ENCODE measurements at regions not wholly inside any gene's neighbourhood (a gene's known extent, or its start where the extent isn't known, plus 50 kb on each side); places are given as distances from the start of the nearest gene placed in this dataset.
"Not testable (repeated sequence)": the region's sequence is repeated elsewhere in the genome, so short reads cannot be mapped to it uniquely, and the experiment has no call there.

- DNase-seq: not testable (repeated sequence)
Measured at GRCh38 chr6:75031102-75031501, 174.8 kb downstream of the COL12A1 start.

- no peak for DNase-seq
Measured at GRCh38 chr6:75029333-75029732, 176.5 kb downstream of the COL12A1 start.

GRCh38 chr6:75025371-75025770 is 180.5 kb downstream of the COL12A1 start:
- DNase-seq: no peak

- DNase-seq: peak; percentile 26 to 32
Measured at GRCh38 chr6:75024828-75025227, 181.0 kb downstream of the COL12A1 start.

GRCh38 chr6:75023634-75024033 is 182.2 kb downstream of the COL12A1 start:
- DNase-seq: no peak

GRCh38 chr6:75020971-75021370 is 184.9 kb downstream of the COL12A1 start:
- DNase-seq: no peak

GRCh38 chr6:75020376-75020775 is 185.5 kb downstream of the COL12A1 start:
- no peak for DNase-seq

- DNase-seq: no peak
Measured at GRCh38 chr6:75012018-75012417, 193.8 kb downstream of the COL12A1 start.

GRCh38 chr6:75003984-75004383 is 201.9 kb downstream of the COL12A1 start:
- not testable (repeated sequence) for DNase-seq

GRCh38 chr6:74997646-74998045 is 208.2 kb downstream of the COL12A1 start:
- no peak for DNase-seq

- peak; percentile 14 to 29 for DNase-seq
Measured at GRCh38 chr6:74993136-74993535, 212.7 kb downstream of the COL12A1 start.

- no peak for DNase-seq
Measured at GRCh38 chr6:74991573-74992332, 214.1 kb downstream of the COL12A1 start.

GRCh38 chr6:74979065-74979766 is 226.6 kb downstream of the COL12A1 start:
- DNase-seq: no peak

- DNase-seq: no peak
Measured at GRCh38 chr6:74976701-74977100, 229.2 kb downstream of the COL12A1 start.

GRCh38 chr6:74976026-74976425 is 229.8 kb downstream of the COL12A1 start:
- DNase-seq: no peak

- no peak for DNase-seq
Measured at GRCh38 chr6:74973591-74973990, 232.3 kb downstream of the COL12A1 start.

- no peak for DNase-seq
Measured at GRCh38 chr6:74971633-74972032, 234.2 kb downstream of the COL12A1 start.

GRCh38 chr6:74969591-74970267 is 236.1 kb downstream of the COL12A1 start:
- no peak for DNase-seq

GRCh38 chr6:74967821-74968220 is 238.0 kb downstream of the COL12A1 start:
- no peak for DNase-seq

- DNase-seq: no peak
Measured at GRCh38 chr6:74966712-74967111, 239.1 kb downstream of the COL12A1 start.

- no peak for DNase-seq
Measured at GRCh38 chr6:74964871-74965441, 240.9 kb downstream of the COL12A1 start.

Data from right lung (tissue), 2 donors.